Retina (tissue), 1 donor: ENCODE measurements at regions not wholly inside any gene's neighbourhood (a gene's known extent, or its start where the extent isn't known, plus 50 kb on each side); places are given as distances from the start of the nearest gene placed in this dataset.

Experiments
- DNase-seq: peaks from one replicate; pipeline ENCODE4 v3.0.0-alpha.2; 2016

DNA sequence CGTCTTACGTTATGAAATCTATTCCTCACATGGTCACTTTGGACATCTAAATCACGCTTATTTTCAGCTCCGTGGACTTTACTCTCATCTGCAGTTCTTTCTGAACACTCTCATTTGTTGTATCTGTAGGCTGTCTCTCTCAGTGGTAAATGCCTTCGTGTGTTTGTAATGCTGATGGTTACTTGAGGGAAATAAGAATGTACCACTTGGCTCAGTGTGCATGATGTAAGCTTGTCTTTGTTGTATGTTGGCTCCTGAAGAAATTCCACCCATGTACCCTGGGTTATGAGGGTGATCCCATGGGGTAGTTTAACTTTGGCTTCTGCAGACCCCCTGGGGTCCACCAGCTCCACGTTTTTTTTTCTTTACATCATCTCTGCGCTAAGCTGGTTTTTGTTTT is 378.4 kb downstream of the SETD4 start:
- DNase-seq = no peak

DNA sequence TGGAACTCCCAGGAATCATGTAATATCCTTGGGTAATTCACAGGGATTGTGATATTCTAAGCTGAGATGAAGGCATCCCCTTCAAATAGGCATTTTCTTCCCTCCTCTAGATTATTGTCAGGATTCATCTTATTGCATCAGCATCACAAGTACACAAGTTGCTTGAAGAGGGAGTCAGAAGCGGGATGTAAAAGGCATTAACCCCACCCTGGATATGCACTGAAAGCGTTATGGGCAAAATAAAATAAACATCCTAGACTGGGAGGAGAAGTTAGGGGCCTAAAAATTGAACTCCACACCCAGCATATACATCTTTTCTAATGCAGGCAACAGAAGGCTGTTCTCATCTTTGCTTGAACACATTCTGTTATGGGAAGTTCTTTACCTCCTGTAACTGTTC is 381.2 kb downstream of the SETD4 start:
- no peak for DNase-seq

DNA sequence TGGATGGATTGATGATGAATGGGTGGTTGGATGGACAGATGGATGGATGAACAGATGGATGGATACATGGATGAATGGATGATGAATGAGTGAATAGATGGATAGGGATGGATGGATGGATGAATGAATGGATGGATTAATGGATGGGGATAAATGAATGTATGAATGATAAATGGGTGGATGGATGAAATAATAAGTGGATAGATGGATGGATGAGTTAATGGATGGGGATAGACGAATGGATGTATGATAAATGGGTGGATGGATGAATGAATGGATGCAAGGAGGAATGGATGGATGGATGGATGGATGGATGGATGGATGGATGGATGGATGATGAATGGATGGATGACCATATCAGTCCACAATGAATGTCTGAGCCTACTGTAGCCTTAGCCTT is 381.9 kb downstream of the SETD4 start:
- DNase-seq = no peak

DNA sequence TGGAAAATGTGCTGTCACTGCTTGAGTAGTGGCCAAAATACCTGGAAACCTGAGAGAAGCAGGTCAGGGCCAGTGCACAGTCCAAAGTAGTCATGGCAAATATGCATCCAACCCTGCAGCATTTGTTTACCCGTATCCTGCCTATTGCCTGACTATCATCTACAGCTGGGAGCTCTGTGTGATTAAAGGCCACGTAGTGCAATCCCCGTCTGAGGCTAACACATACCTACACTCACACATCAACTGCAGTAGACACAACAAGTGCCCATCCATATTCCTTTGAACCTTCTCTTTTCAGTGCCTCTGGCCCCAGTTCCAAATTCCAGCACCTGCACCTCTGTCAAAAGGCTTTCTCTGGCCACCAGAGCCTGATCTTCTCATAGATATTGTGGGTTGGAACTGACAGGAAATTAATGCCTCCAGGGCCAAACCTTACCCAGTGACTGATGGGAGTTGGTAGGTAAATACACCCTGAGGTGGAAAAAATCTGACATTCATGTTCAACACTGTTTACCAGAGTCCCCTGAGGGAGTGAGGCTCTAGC is 383.0 kb downstream of the SETD4 start:
- DNase-seq = no peak

DNA sequence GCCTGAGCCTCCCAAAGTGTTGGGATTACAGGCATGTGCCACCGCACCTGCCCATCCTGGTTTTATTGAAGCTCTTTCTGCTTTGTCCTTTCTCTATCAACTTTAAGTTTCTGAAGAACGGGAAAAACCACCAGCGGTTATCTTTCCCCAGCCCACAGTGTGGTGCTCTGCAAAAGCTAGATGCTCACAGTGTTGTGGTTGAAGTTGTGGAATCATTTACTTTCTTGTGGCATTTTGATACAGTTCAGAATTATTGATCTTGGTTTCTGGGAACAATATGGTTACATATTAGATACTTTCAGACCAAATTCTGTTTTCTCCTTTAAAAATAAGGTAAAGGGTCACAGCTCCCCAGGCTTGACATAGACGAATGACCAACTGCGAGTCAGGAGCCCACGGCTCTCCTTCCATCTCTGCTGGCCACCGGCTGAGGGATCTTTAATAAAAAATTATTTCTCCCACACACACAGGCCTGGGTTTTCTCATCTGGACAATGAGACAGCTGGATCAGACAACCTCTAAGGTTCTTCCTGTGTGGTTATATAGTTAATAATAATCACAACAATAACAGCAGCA is 385.3 kb downstream of the SETD4 start:
- no peak for DNase-seq

DNA sequence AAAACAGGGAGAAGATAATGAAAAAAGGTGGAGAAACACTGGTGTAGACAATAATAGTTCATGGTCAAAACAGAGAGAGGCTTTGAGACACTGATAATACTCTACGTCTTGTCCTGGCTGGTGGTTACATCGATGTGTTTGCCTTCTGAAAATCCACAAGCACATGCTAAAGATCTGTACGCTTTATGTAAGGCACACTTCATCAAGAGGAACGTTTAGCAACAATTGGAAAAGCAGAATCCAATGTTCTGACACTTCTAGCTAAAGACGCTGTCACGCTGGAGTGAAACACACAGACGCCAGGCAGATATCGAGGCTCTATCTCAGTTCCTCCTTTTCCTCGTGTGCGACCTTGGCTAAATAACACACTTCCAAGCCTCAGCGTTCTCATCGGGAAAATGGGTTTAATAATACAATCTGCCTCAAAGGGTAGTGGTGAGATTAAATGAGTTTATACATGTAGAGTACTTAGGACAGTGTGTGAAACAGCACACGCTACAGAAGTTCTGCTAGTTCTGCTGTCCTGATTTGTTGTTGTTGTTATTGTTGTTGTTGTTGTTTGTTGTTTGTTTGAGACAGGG is 386.1 kb downstream of the SETD4 start:
- DNase-seq = no peak

DNA sequence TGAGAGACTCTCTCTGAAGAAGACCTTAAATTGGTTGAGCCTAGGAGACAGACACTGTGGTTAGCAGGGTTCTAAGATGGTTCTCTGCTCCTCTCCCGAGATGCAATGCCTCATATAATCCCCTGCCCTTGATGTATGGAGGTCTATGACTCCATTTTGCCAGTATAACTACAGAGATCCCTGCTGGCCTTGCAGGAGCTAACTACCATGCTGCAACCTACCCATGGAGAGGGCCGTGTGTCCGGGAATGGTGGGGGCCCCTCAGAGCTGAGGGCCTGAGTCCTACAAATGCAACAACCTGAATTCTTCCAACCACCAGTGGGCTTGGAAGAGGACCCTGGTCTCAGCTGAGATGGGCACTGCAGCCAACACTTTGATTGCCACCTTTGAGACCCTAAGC is 388.0 kb downstream of the SETD4 start:
- DNase-seq = no peak

DNA sequence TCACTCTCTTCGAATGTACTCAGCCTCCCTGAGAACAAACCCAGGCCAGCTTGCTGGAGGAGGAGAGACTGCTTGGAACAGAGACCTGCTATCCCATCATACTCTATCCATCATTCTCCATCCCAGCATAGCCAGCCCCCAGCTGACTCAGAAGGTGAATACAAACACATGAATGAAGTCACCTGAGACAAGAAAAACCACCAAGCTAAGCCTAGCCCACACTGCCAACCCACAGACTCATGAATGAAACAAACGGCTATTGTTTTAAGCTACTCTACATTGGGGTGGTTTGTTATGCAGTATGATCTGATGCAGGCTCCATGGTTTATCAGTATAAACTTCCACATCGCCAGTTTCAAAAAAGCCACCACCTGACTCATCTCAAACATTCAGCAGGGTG is 395.6 kb downstream of the SETD4 start:
- DNase-seq = no peak

DNA sequence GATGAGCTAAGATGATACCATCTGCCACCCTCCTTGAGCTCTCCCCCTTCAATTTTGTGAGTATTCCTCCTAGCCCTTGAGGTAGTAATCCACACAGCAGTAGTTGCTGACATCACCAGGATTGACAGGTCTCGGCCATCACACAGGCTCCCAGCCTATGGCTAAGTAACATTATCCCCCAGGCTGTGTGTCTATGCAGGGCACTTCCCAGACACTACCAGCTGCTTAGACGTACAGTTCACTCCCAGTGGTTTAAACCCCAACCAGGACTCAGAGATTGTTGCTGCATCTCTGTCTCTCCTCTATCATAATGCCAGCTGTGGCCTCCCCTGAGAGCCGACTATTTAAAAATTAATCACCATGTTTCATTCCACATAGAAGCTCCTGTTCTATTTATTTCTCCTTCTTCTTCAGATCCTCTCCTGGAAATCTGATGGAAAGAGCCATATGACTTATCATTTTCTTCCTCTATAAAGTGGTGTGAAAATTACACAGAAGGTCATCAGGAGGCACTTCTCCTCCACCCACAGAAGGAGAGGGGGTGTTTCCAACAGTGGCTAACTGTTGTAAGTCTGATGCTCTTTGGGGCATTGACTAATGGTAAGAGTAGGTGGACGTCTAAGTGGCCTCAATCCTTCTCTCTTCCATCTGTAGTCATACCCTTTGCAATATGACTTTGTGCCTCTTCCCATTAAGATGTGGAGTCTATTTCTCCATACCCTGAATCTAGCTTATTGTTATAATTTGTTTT is 396.3 kb downstream of the SETD4 start:
- DNase-seq = peak; percentile 29

DNA sequence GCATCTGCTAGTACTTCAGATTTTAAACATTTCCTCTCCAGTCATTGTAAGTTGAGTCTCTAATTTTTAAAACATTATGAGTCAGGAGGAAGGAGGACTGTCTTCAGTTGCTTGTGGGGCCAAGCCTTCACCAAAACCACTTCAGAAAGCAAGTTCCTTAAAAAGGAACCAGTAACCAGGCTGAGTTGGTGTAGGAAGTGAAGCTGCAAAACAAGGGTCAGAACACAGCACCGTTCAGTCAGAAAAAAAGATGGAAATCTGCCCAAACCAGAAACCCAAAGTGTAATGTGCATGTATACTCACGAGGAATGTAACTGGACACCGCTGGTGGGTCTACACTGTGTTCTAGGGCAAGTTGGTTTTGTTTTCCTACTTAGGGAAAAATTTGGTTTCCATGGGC is 402.1 kb downstream of the SETD4 start:
- DNase-seq = no peak

DNA sequence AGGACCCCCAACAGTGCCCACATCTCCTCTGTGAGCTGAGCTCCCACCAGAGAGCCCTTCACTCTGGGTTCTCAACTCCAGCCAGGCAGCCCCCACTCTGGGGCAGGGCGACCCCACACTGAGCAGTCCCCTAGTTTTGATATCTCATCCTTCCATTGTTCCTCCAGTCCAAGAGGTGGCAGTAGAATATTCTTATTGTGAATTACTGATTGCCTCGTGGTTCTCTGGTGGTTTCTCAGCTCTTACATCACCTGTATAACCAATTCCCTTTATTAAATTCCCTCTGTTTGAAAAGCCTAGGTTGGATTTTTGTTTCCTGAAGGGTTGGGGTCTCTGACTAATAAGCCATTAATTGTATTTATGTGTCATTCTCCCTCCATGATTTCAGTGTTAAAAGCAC is 407.5 kb downstream of the SETD4 start:
- no peak for DNase-seq

DNA sequence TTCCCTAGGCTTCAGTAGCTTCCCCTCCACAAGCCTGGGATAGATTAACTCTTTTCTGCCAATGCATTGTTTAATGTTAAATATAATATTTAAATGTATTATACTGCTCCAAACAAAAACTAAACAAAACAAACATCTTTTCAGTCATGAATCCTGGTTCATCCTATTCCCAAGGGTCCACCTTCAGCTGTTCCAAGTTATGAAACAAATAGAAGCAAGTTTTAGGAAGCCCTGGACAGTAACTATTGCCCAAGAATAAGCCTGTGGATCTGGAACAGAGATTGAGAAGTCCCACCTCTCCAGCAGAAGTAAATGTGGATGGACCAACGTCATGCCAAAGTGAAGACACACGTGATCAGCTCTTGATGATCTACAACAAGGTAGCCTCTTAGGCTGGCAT is 408.1 kb downstream of the SETD4 start:
- DNase-seq = no peak

DNA sequence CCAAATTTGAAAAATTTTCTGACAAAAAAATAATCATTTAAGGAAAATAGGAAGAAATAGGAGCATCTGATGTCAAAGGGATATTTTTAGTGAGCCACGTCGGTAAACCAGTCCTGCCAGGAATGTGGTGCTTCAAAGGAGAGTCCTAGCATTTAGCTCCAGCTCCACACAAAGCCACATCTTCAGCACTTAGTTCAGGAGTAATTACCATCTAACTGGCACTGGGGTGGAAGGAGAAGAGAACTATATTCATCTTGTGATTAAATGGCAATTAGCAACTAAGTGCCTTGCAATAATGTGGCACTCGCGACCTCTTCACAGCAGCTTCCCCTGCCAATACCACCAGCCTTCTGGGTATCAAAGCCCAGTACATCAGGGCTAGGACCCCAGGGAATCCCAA is 409.1 kb downstream of the SETD4 start:
- peak; percentile 74 for DNase-seq

DNA sequence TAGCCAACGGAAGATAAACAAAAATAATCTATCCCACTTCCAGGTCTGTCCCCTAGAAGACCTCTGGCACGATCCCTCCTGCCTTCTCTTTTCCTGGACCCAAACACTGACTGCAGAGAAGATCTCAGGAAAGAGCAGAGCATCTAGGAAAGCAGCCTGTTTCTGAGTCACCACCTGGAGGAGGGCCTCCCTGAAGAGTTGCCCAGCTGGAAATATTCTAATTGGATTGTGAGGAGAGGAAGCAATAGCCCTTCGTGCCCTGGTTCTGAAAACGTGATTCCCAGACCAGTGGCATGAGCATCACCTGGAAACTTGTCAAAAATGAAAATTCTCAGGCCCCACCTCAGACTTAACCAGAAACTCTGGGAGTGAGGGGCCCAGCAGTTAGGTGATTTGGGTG is 411.1 kb downstream of the SETD4 start:
- no peak for DNase-seq

DNA sequence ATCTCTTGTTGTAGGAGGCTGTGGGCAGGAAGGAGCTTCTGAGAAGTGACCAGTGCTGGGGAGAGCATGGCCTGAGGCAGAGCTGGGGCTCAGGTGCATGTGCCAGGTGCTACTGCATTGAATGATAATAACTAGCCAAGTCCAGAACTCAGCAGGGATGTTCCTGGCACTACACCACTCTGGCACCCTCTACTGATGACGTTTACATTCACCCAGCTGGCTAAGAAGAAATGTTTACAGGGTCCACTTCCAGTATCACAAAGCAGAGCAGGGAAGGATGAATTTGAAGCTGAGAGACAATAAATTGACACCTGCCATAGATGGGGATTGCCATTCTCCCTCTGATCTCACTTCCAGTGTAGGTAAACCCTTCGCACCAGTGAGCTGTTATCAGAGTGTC is 411.8 kb downstream of the SETD4 start:
- DNase-seq = no peak

DNA sequence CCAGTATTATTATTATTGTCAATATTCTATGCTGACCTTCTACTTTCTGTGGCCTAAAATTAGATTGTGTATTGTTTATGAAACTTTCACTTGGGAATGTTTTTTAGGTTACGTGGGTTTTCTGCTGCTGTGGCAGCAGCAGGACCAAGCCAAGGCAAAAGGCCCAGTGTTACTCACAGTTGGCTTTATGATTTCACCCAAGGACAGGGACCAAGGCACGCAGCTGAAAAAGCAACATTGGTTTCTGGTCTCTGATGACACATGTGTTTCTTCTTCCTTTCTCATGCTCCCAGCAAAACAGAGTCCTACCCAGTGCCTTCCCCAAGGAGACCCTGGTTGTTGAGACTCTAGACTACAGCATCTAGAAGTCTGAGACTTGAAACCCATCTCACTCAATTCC is 413.7 kb downstream of the SETD4 start:
- DNase-seq = no peak

DNA sequence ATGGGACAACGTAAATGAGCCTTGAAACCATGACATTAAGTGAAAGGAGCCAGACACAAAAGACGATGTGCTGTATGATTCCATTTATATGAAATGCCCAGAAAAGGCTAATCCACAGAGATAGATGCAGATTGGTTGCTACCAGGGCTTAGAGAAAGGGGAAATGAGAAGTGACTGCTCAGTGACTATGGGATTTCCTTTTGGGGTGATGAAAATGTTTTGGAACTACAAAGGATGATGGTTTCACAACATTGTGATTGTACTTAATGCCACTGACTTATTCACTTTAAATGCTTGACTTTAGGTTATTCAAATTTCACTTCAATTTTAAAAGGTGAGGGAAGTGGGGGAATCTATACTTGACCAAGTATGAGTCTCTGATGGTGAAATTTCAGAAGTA is 414.3 kb downstream of the SETD4 start:
- no peak for DNase-seq

DNA sequence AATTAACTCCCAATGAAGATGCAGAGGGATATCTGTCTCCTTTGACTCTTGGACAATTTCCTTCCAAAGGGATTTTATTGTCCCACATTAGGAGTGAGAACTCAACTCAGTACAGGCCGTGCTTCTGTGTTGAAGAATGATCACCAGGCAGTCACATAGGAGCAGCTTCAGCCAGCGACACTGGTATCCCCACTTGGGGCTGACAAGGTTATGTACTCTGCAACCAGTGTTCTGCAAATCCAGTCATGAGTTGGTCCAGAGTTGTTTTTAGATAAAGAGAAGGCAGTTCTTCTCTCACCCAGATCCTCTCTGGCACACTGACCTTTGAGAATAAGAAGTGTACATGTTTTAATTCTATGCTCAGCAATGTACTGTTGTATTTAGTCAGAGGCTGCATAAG is 415.8 kb downstream of the SETD4 start:
- DNase-seq = no peak

DNA sequence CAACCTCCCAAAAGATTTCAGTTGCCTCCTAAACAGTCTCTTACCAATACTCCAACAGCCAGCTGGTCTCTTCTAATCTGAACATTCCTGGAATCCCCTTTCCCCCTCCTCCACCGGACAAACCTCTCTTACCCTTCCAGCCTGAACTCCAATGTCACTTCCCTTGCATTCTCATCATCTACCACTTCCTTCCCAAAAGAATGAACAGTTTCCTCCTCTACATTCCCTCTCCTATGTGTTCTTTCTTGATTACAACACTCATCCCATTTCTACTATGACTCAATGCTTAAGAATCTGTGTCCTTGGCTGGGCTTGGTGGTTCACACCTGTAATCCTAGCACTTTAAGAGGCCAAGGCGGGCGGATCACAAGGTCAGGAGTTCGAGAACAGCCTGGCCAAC is 417.1 kb downstream of the SETD4 start:
- no peak for DNase-seq

DNA sequence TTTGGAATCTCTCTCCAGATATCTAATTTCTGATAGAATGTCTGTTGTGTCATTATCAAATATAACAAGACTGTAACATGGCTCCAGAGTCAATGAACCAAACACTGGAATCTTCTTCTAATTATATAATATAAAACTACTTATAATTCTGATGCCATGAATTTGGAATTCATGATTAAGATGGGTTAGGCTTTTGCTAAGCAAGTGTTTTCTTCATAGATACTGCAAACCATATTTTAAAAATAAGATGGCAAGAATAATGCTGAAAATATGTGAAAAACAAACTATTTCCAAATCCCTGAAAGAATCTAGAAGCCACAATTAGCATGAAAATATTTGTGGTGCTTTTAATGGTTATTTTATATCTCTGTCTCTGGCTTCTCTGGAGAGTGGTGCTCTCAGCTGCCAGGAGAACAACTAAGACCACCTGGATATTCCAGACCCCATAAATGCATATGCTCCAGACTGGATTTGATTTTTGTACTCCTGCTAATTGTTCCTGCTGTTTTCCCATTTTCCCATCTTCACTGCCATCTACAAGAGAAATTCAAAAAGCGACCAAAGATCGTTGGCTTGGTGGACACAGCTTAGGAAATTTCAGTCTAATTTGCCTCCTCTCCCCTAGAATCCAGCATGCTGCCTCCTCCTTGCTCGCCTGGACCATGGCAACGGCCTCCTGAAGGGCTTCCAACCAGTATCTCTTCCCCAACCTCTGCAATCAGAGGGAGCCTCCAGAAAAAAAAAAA is 418.9 kb downstream of the SETD4 start:
- DNase-seq = no peak

DNA sequence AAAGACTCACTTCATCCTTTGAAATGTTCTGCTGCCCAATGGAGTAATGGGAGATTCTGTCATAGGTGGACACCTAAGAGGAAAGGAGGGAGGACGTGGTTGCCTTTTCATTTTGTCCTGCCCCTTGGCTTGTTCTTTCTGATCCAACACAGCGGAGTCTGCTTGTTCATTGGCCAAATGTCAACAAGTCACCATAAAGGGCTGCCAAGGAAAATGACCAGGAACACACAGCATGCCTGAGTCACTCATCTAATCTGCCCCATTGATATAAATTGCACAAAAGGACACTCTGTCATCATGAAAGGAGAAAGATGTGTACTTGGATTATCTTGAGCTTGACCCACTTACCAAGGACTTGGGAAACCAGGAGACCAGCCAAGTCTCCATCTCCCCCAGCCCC is 422.9 kb downstream of the SETD4 start:
- DNase-seq = no peak

DNA sequence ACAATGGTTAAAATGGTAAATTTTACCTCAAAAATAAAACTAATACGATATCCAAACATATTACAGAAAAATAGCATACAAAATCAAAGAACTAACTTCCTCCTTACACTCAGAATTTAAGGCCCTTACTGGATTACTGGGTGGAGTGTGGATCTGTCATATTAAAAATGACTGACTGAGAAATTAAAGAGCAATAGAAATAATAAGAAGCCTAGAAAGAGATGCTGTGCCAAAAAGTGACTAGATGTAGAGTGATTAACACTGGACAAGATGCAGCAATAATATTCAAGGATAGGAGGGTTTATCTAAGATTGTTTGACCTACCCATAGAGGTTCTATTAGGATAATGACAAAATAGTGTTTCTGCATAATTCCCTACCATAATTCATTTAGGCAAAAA is 424.3 kb downstream of the SETD4 start:
- DNase-seq = no peak

DNA sequence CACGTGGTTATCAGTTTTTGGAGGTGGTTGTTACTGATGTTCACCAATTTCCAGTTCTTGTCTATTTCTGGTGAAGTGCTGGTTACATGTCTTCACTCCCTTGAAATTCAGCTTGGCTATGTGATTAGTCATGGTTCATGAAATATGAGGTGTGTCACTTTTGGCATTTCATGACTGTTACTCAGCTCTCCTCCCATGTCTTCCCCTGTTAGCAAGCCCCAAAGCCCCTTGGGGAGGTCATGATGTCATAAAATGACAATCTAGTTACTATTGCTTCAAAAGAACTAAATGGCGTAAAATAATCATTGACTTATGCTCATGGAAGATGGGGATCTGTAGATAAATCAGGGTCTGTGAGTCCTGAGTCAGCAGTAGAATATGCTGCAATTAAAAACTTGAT is 425.1 kb downstream of the SETD4 start:
- DNase-seq = no peak

DNA sequence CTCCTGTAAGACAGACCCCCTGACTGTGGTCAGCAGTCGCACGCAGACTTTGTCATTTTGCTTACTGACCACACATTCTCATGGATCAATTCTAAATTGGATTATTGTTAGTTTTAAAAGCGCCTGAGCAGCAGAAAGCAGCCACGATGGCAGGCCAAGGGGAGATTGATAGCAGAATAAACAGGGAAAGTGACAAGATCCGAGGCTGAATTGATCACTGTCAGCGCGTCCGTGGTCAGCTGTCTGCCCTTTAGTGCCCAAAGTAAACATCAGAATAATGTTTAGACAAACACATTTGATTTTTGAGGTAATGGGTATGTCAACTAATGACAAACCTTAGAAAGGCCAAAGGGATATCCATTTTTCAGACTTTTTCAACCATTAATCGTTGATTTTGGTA is 426.8 kb downstream of the SETD4 start:
- DNase-seq = no peak
